DMS114 treated with DMSO at 0.1 percent for 48 hours (cell line): ENCODE measurements at regions not wholly inside any gene's neighbourhood (a gene's known extent, or its start where the extent isn't known, plus 50 kb on each side); places are given as distances from the start of the nearest gene placed in this dataset.

Experiments
- DNase-seq: peaks from one replicate; lab custom pipeline; 2025; ENCODE audit not compliant: unreplicated experiment; lab: John Stamatoyannopoulos, UW

DNA sequence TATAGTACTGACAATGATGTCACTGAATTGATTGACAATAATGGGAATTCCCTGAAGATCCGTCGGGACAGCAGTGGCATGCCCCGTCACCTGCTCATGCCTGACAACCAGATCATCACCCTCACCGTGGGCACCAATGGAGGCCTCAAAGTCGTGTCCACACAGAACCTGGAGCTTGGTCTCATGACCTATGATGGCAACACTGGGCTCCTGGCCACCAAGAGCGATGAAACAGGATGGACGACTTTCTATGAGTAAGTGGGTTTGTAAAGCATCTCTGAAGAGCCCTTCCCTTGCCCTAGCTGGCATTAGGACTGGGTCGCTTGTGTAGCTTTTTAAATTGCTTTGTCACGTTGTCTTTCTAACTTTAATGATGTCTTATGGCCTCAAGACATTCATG, 72.7 kb upstream of the WWC1 start:
- DNase-seq: no peak

DNA sequence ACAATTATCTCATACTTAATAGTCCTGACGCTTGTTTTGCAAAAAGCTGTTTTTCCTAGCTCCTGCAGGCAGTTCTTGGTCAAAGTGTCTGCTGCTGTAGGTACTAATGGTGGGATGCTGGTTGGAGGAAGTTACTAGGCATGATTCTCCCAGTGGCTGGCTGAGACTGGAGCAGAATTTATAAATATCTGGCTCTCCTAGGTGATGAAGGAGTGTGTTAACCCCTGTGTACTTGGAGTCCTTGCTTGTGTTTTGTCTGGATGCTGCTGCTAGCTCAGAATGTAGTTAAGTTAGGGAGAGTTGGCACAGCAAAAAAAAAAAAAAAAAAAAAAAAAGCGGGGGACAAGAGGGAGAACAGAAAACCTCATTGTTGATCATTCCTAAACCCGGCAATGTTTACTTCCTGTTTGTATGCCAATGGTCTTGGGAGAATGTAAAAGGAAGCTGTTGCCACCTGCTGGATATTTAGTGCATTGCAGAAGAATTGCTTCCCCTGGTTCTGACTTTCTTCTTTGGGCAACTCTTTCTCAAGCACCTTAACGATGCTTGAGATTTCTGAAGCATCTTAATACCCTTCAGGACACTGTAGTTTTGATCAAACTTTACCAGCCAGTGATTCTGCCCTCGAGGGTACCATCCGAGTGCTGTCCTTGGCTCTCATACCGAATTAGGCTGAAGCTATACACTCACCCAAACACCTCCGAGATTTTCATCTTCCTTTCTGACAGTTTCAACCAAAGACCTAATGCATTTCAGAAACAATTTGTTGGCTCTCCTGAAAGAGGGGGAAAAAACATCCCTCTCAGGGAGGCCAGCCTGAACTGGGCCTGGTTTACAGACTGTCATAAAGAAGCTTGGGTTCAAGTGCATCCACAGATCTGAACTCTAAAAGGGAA, 71.7 kb upstream of the WWC1 start:
- peak; percentile 86 for DNase-seq

DNA sequence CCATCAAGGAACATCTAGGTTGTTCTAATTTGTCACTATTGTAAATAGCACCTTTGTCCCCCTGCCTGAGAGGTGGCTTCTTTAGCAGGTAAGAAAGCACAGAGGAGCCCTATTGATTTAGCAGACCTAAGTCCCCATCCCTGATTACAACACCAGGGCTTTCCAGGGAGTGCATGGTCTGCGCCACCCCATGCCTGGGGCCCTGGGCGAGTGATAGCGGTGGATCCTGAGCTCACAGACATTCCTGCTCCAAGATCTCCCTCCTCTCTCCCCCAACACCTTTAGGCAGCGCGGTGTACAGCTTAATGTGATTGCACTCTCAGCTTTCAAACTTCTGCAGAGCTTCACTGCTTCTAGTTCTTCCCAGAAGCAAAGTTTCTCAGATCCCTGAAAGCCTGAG, 67.4 kb upstream of the WWC1 start:
- DNase-seq: no peak

DNA sequence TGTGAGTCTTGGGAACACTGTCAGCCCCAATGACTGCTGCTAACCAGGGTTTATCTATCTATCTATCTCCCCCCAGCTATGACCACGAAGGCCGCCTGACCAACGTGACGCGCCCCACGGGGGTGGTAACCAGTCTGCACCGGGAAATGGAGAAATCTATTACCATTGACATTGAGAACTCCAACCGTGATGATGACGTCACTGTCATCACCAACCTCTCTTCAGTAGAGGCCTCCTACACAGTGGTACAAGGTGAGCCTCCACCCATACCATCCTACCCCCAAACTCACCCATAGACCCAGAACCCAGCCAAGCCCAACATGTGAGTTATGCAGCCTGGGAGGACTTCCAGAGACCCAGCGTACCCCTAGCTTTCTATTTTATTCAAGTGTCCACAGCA, 65.4 kb upstream of the WWC1 start:
- DNase-seq: no peak

DNA sequence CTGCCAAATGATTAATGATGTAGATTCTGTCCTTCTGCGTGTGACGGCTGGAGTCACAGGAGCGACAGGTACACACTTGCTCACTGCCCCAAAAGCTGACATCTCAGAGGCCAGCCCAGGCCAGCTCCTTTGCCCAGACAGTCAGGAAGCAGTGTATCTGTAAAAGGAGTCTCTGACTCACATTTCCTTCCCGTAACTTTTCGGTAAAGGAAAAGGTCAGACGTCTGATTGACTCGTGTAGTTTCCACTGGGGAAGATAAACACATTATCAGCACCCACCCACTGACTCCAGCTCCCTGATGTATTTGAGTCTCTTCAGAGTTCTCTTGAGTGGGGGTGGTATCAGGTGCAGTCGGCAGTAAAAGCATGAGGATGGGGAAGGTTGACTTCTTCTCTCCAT, 64.4 kb upstream of the WWC1 start:
- DNase-seq: no peak

DNA sequence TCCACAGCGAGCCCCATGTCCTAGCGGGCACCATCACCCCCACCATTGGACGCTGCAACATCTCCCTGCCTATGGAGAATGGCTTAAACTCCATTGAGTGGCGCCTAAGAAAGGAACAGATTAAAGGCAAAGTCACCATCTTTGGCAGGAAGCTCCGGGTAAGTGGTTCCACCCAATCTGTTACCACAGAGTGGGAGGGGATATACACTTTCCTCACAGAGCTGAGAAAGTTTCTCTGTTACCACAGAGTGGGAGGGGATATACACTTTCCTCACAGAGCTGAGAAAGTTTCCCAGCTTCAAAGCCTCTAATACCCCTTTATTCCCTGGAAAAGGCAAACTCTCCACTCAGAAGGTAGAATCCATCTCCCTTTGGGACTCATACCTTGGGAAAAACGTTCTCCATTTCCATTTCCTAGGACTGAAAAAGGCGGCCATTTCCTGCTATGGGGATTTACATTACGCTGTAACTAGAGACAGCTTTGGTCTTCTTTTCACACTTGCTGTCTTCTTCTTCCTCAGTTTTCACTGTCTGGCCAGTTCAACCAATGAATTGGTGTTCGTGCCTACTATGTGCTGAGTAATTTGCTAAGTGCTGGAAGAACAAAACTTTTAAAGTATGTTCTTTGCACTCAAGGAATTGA, 63.4 kb upstream of the WWC1 start:
- no peak for DNase-seq

DNA sequence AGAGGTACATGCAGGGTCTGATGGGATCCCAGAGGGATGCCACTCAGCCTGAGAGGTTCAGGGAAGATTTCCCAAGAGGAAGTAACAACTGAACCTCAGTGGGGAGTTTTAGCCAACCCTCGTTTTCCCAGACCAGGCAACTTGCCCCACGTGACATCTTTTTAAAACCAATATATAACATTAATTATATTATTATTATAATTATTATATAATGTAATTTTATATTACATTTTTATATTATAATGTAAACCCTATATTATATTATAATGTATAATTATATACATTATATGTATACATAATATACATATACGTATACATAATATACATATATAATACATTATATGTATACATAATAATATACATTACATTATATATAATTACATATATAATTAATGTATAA, 62.8 kb upstream of the WWC1 start:
- DNase-seq: no peak

DNA sequence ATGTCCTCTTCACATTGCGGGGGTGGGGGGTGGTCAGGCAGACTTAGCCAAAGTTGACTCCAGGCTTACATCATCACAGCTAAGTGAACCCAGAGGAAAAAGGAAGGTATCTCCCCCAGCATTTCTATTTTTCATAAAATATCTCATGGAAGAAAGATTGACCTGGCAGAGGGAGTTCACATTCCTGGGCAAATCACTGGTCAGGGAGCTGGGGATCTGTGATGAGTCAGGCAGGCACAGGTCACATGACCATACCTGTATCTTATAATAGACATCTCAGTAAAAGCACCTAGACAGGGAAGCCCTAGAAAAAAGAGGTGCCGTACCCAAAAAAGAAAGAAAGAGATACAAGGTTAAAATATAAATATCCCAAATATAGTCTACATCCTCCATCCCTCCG, 57.3 kb upstream of the WWC1 start:
- DNase-seq: no peak

DNA sequence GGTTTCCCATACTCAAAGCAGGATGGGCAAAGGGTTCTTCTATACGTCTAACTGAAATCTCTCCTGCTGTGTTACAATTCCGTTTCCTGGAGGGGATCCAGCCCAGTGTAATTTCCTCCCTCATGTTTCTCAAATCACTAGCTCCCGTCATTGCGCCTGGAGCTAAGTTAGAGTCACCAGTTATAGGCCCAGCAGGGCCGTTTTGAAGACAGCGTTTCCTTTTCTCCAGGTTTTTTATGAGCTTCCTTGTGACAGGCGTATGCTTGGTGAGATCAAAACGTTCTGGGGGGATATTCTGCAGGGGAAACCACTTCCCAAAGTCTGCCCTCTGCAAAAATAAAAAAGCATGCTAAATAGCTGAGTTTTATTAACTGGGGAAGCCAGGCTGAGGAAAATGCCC, 53.0 kb upstream of the WWC1 start:
- no peak for DNase-seq

DNA sequence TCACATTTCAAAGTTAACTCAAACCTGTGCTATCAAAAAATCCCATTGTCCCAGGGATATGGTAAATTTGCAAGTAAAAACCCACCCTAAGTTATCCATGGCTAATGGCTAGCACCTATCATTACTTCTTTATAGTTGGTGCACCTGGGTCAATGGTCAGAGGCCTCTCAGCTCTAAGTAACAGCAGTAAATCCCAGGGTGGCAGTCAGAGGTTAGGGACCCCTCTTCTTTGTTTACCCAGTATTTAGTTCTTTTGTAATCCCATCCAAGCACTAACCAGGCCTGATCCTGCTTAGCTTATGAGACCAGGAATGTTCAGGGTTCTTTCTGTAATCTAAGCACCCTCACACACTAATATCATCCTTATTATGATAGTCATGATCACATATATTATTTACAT, 52.1 kb upstream of the WWC1 start:
- no peak for DNase-seq
